ENCODE measurements at regions not wholly inside any gene's neighbourhood (a gene's known extent, or its start where the extent isn't known, plus 50 kb on each side); places are given as distances from the start of the nearest gene placed in this dataset.

GRCh38 chr3:145134738-145135137, 1026.2 kb downstream of the PLOD2 start:
- no peak for TF ChIP-seq CTCF (IDR thresholded peaks at IDR 0.05; ENCODE audit: insufficient read depth, low read depth, low read length)
- no peak for TF ChIP-seq EZH2 (IDR thresholded peaks at IDR 0.05; ENCODE audit: insufficient read depth, low read length)

All from astrocyte (in vitro differentiated cells and primary cell).